GM23338 (cell line): ENCODE measurements at regions not wholly inside any gene's neighbourhood (a gene's known extent, or its start where the extent isn't known, plus 50 kb on each side); places are given as distances from the start of the nearest gene placed in this dataset.

ENCODE experiments used
- EZH2 ChIP-seq: fragments of 200-600 bp; sonication (generic); IDR thresholded peaks from one replicate; pipeline ENCODE4 v1.8.0; 2017; ENCODE audit warnings: antibody characterized with exemption, mild to moderate bottlenecking, low read depth; ENCODE audit not compliant: unreplicated experiment
- TF ChIP-seq, protein P1 (sequence below): IDR thresholded peaks from one replicate; pipeline ENCODE4 v1.6.1; 2018; ENCODE audit warnings: antibody characterized with exemption; ENCODE audit not compliant: unreplicated experiment
- TF ChIP-seq, protein P2 (sequence below), 2 experiments: fragments of 200-600 bp in 1 of 2; sonication (generic) in 1 of 2; conservative IDR thresholded peaks; 2 replicates each; pipeline versions ENCODE4 v1.5.1 to v1.6.1; 2016 to 2017; ENCODE audit warnings: antibody characterized with exemption in 2 of 2, low read depth in 2 of 2, mild to moderate bottlenecking in 2 of 2, moderate library complexity in 1 of 2

GRCh38 chr1:106773206-106773605 is 283.3 kb upstream of the PRMT6 start:
- no peak for TF ChIP-seq EZH2
- TF ChIP-seq, protein P1, sequence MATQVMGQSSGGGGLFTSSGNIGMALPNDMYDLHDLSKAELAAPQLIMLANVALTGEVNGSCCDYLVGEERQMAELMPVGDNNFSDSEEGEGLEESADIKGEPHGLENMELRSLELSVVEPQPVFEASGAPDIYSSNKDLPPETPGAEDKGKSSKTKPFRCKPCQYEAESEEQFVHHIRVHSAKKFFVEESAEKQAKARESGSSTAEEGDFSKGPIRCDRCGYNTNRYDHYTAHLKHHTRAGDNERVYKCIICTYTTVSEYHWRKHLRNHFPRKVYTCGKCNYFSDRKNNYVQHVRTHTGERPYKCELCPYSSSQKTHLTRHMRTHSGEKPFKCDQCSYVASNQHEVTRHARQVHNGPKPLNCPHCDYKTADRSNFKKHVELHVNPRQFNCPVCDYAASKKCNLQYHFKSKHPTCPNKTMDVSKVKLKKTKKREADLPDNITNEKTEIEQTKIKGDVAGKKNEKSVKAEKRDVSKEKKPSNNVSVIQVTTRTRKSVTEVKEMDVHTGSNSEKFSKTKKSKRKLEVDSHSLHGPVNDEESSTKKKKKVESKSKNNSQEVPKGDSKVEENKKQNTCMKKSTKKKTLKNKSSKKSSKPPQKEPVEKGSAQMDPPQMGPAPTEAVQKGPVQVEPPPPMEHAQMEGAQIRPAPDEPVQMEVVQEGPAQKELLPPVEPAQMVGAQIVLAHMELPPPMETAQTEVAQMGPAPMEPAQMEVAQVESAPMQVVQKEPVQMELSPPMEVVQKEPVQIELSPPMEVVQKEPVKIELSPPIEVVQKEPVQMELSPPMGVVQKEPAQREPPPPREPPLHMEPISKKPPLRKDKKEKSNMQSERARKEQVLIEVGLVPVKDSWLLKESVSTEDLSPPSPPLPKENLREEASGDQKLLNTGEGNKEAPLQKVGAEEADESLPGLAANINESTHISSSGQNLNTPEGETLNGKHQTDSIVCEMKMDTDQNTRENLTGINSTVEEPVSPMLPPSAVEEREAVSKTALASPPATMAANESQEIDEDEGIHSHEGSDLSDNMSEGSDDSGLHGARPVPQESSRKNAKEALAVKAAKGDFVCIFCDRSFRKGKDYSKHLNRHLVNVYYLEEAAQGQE, result no peak
- TF ChIP-seq, protein P2, sequence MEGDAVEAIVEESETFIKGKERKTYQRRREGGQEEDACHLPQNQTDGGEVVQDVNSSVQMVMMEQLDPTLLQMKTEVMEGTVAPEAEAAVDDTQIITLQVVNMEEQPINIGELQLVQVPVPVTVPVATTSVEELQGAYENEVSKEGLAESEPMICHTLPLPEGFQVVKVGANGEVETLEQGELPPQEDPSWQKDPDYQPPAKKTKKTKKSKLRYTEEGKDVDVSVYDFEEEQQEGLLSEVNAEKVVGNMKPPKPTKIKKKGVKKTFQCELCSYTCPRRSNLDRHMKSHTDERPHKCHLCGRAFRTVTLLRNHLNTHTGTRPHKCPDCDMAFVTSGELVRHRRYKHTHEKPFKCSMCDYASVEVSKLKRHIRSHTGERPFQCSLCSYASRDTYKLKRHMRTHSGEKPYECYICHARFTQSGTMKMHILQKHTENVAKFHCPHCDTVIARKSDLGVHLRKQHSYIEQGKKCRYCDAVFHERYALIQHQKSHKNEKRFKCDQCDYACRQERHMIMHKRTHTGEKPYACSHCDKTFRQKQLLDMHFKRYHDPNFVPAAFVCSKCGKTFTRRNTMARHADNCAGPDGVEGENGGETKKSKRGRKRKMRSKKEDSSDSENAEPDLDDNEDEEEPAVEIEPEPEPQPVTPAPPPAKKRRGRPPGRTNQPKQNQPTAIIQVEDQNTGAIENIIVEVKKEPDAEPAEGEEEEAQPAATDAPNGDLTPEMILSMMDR (conservative IDR thresholded peaks at IDR 0.05; ENCODE audit: low read depth in 2 of 2), result no peak
